Skin of body (tissue), 1 donor: ENCODE measurements at regions not wholly inside any gene's neighbourhood (a gene's known extent, or its start where the extent isn't known, plus 50 kb on each side); places are given as distances from the start of the nearest gene placed in this dataset.
"Not testable (repeated sequence)": the region's sequence is repeated elsewhere in the genome, so short reads cannot be mapped to it uniquely, and the experiment has no call there.

Experiments
- DNase-seq: peaks from one replicate; lab custom pipeline; 2025; lab: John Stamatoyannopoulos, UW

- no peak for DNase-seq
Observed at GRCh38 chr18:1039421-1039820, 134.8 kb downstream of the ADCYAP1 start.

- DNase-seq: not testable (repeated sequence)
Observed at GRCh38 chr18:1043039-1043438, 138.4 kb downstream of the ADCYAP1 start.

- no peak for DNase-seq
Observed at GRCh38 chr18:1045658-1046057, 141.0 kb downstream of the ADCYAP1 start.

GRCh38 chr18:1047406-1047805, 142.7 kb downstream of the ADCYAP1 start:
- DNase-seq: no peak

- no peak for DNase-seq
Observed at GRCh38 chr18:1048032-1048431, 143.4 kb downstream of the ADCYAP1 start.

GRCh38 chr18:1049173-1049572, 144.5 kb downstream of the ADCYAP1 start:
- DNase-seq: no peak

GRCh38 chr18:1050012-1050657, 145.5 kb downstream of the ADCYAP1 start:
- no peak for DNase-seq

GRCh38 chr18:1052301-1052700, 147.6 kb downstream of the ADCYAP1 start:
- DNase-seq: no peak

GRCh38 chr18:1053331-1054315, 149.0 kb downstream of the ADCYAP1 start:
- no peak for DNase-seq

GRCh38 chr18:1056404-1056803, 151.7 kb downstream of the ADCYAP1 start:
- DNase-seq: no peak

- DNase-seq: no peak
Observed at GRCh38 chr18:1057367-1057766, 152.7 kb downstream of the ADCYAP1 start.

- no peak for DNase-seq
Observed at GRCh38 chr18:1062588-1062987, 157.9 kb downstream of the ADCYAP1 start.

GRCh38 chr18:1075322-1075721, 170.7 kb downstream of the ADCYAP1 start:
- DNase-seq: no peak

- no peak for DNase-seq
Observed at GRCh38 chr18:1075876-1076275, 171.2 kb downstream of the ADCYAP1 start.

GRCh38 chr18:1078301-1078700, 173.6 kb downstream of the ADCYAP1 start:
- DNase-seq: no peak

- not testable (repeated sequence) for DNase-seq
Observed at GRCh38 chr18:1083675-1084074, 179.0 kb downstream of the ADCYAP1 start.

GRCh38 chr18:1090758-1091157, 186.1 kb downstream of the ADCYAP1 start:
- no peak for DNase-seq

GRCh38 chr18:1092228-1092627, 187.6 kb downstream of the ADCYAP1 start:
- DNase-seq: no peak

- no peak for DNase-seq
Observed at GRCh38 chr18:1094409-1094808, 189.7 kb downstream of the ADCYAP1 start.

- not testable (repeated sequence) for DNase-seq
Observed at GRCh38 chr18:1097991-1098735, 193.5 kb downstream of the ADCYAP1 start.

- no peak for DNase-seq
Observed at GRCh38 chr18:1102848-1103247, 198.2 kb downstream of the ADCYAP1 start.

- no peak for DNase-seq
Observed at GRCh38 chr18:1103537-1103936, 198.9 kb downstream of the ADCYAP1 start.
